ENCODE measurements at regions not wholly inside any gene's neighbourhood (a gene's known extent, or its start where the extent isn't known, plus 50 kb on each side); places are given as distances from the start of the nearest gene placed in this dataset.

DNA sequence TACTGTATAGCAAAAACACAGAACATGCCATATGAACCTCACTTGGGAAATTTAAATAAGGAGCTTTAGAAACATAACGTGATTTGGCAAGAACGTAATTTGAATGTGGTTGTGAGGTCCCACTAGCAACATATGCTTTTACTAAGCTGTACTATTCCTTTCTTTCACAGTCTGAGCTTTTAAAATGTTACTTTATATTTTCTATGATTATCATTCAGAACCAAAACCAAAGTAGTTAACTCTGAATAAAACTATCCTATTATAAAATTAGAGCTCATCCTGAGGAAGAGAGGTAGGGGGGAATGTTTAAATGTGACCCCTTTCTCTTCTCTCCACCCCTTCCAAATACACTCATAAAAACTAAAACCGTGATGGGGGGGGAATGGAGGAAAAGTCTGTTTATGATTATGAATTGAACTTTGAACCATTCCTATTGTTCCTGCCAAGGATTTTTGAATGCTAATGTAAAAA lies 435.7 kb downstream of the NFIB start:
- TF ChIP-seq TEAD4 (IDR thresholded peaks at IDR 0.05) (no peak), YY1 (IDR thresholded peaks at IDR 0.05; ENCODE audit: low read depth) (no peak), EGR1 (IDR thresholded peaks at IDR 0.05) (no peak), CEBPB (IDR thresholded peaks at IDR 0.05) (no peak), RAD21 (IDR thresholded peaks at IDR 0.05; ENCODE audit: low read depth) (no peak), TAF1 (IDR thresholded peaks at IDR 0.05; ENCODE audit: low read depth) (no peak)

DNA sequence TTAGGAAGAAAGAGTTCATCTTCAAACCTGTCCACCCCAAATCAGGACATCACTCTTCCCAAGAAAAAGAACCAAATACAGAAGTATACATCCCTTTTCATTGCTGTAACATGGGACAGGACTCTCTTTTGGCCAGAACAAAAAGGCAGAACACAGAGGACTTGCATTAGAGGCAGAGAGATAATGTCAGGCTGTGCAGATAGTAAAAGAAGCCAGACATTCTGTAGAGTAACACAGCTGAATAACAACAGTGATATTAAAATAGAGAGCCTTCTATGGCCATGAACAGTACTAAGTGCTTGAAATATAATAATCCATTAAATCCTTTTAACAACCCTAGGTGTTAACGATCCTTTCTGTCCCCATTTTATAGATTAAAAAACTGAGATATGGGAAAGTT lies 437.2 kb downstream of the NFIB start:
- TF ChIP-seq CEBPB (IDR thresholded peaks at IDR 0.05) (no peak), TAF1 (IDR thresholded peaks at IDR 0.05; ENCODE audit: low read depth) (no peak), EP300 (IDR thresholded peaks at IDR 0.05; ENCODE audit: borderline replicate concordance) (no peak), ZBTB7A (IDR thresholded peaks at IDR 0.05; ENCODE audit: low read depth) (no peak), RAD21 (IDR thresholded peaks at IDR 0.05; ENCODE audit: low read depth) (no peak), YY1 (IDR thresholded peaks at IDR 0.05; ENCODE audit: low read depth) (no peak), EGR1 (IDR thresholded peaks at IDR 0.05) (no peak), TEAD4 (IDR thresholded peaks at IDR 0.05) (no peak), CREB1 (IDR thresholded peaks at IDR 0.05; ENCODE audit: low read depth) (no peak), TCF12 (IDR thresholded peaks at IDR 0.05; ENCODE audit: low read depth) (no peak), FOXM1 (IDR thresholded peaks at IDR 0.05; ENCODE audit: borderline replicate concordance, low read depth) (no peak), NFIC (IDR thresholded peaks at IDR 0.05) (no peak)
- TF ChIP-seq, protein P1, sequence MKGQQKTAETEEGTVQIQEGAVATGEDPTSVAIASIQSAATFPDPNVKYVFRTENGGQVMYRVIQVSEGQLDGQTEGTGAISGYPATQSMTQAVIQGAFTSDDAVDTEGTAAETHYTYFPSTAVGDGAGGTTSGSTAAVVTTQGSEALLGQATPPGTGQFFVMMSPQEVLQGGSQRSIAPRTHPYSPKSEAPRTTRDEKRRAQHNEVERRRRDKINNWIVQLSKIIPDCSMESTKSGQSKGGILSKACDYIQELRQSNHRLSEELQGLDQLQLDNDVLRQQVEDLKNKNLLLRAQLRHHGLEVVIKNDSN (IDR thresholded peaks at IDR 0.05): no peak
- TF ChIP-seq, protein P2, sequence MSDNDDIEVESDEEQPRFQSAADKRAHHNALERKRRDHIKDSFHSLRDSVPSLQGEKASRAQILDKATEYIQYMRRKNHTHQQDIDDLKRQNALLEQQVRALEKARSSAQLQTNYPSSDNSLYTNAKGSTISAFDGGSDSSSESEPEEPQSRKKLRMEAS (IDR thresholded peaks at IDR 0.05): no peak
- TF ChIP-seq, protein P3, sequence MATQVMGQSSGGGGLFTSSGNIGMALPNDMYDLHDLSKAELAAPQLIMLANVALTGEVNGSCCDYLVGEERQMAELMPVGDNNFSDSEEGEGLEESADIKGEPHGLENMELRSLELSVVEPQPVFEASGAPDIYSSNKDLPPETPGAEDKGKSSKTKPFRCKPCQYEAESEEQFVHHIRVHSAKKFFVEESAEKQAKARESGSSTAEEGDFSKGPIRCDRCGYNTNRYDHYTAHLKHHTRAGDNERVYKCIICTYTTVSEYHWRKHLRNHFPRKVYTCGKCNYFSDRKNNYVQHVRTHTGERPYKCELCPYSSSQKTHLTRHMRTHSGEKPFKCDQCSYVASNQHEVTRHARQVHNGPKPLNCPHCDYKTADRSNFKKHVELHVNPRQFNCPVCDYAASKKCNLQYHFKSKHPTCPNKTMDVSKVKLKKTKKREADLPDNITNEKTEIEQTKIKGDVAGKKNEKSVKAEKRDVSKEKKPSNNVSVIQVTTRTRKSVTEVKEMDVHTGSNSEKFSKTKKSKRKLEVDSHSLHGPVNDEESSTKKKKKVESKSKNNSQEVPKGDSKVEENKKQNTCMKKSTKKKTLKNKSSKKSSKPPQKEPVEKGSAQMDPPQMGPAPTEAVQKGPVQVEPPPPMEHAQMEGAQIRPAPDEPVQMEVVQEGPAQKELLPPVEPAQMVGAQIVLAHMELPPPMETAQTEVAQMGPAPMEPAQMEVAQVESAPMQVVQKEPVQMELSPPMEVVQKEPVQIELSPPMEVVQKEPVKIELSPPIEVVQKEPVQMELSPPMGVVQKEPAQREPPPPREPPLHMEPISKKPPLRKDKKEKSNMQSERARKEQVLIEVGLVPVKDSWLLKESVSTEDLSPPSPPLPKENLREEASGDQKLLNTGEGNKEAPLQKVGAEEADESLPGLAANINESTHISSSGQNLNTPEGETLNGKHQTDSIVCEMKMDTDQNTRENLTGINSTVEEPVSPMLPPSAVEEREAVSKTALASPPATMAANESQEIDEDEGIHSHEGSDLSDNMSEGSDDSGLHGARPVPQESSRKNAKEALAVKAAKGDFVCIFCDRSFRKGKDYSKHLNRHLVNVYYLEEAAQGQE (IDR thresholded peaks at IDR 0.05; ENCODE audit: low read depth): no peak

DNA sequence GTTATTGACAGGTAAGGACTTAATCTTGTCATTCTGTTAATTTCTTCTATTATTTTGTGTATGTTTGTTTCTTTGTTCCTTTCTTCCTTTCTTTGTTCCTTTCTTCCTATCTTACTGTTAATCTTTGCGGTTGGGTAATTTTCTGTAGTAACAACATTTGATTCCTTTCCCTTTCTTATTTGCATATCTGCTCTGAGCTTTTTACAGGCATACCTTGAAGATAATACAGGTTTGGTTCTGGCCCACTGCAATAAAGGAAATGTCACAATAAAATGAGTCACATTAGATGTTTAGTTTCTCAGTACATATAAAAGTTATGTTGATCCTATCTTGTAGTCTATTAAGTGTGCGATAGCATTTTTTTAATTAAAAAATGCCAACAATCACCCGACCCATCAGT lies 440.7 kb downstream of the NFIB start:
- no peak for TF ChIP-seq TAF1 (IDR thresholded peaks at IDR 0.05; ENCODE audit: low read depth)
- TF ChIP-seq EGR1 (IDR thresholded peaks at IDR 0.05): no peak
- TF ChIP-seq, protein P2 (IDR thresholded peaks at IDR 0.05): no peak
- no peak for TF ChIP-seq CEBPB (IDR thresholded peaks at IDR 0.05)
- no peak for TF ChIP-seq RAD21 (IDR thresholded peaks at IDR 0.05; ENCODE audit: low read depth)
- no peak for TF ChIP-seq FOXM1 (IDR thresholded peaks at IDR 0.05; ENCODE audit: borderline replicate concordance, low read depth)
- no peak for TF ChIP-seq EP300 (IDR thresholded peaks at IDR 0.05; ENCODE audit: borderline replicate concordance)
- TF ChIP-seq CREB1 (IDR thresholded peaks at IDR 0.05; ENCODE audit: low read depth): no peak
- no peak for TF ChIP-seq TEAD4 (IDR thresholded peaks at IDR 0.05)

DNA sequence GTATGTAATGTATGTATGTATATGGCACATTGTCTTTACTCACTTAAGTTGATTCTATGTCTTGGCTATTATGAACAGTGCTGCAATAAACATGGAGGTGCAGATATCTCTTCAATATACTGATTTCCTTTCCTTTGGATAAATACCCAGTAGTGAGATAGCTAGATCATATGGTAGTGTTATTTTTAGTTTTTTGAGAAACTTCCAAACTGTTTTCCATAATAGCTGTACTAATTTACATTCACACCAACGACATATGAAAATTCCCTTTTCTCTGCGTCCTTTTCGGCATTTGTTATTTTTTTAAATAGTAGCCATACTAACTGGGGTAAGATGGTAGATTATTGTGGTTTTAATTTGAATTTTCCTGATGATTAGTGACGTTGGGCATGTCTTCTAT lies 445.6 kb downstream of the NFIB start:
- TF ChIP-seq TAF1 (IDR thresholded peaks at IDR 0.05; ENCODE audit: low read depth) (no peak), TCF12 (IDR thresholded peaks at IDR 0.05; ENCODE audit: low read depth) (no peak), CEBPB (IDR thresholded peaks at IDR 0.05) (no peak), EP300 (IDR thresholded peaks at IDR 0.05; ENCODE audit: borderline replicate concordance) (no peak), ZBTB7A (IDR thresholded peaks at IDR 0.05; ENCODE audit: low read depth) (no peak), NFIC (IDR thresholded peaks at IDR 0.05) (no peak), RAD21 (IDR thresholded peaks at IDR 0.05; ENCODE audit: low read depth) (no peak), TEAD4 (IDR thresholded peaks at IDR 0.05) (no peak), CREB1 (IDR thresholded peaks at IDR 0.05; ENCODE audit: low read depth) (no peak), YY1 (IDR thresholded peaks at IDR 0.05; ENCODE audit: low read depth) (no peak), FOXM1 (IDR thresholded peaks at IDR 0.05; ENCODE audit: borderline replicate concordance, low read depth) (no peak), EGR1 (IDR thresholded peaks at IDR 0.05) (no peak)
- TF ChIP-seq, protein P1 (IDR thresholded peaks at IDR 0.05): no peak
- TF ChIP-seq, protein P2 (IDR thresholded peaks at IDR 0.05): no peak
- TF ChIP-seq, protein P3 (IDR thresholded peaks at IDR 0.05; ENCODE audit: low read depth): no peak

DNA sequence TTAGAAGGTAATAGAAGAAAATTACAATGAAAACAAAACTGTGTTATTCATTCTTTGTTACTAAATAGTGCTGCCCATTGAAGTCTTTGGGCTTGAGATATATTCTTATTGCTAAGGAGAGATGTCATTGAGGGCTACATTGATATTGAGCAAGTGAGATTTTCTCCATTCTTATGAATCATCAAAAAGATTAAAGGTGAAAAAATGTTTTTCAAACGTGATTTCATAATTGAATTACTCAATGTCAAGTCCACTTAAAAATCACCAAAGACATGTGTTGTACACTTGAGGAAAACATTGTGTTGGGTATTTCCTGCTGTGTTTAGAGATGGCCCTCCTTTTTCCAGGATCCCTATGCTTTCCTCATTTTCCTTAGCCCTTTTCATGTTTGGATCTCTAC lies 448.1 kb downstream of the NFIB start:
- TF ChIP-seq TEAD4 (IDR thresholded peaks at IDR 0.05) (no peak), CEBPB (IDR thresholded peaks at IDR 0.05) (no peak), RAD21 (IDR thresholded peaks at IDR 0.05; ENCODE audit: low read depth) (no peak), TAF1 (IDR thresholded peaks at IDR 0.05; ENCODE audit: low read depth) (no peak), CREB1 (IDR thresholded peaks at IDR 0.05; ENCODE audit: low read depth) (no peak), YY1 (IDR thresholded peaks at IDR 0.05; ENCODE audit: low read depth) (no peak), ZBTB7A (IDR thresholded peaks at IDR 0.05; ENCODE audit: low read depth) (no peak), TCF12 (IDR thresholded peaks at IDR 0.05; ENCODE audit: low read depth) (no peak), NFIC (IDR thresholded peaks at IDR 0.05) (no peak), EGR1 (IDR thresholded peaks at IDR 0.05) (no peak), FOXM1 (IDR thresholded peaks at IDR 0.05; ENCODE audit: borderline replicate concordance, low read depth) (no peak), EP300 (IDR thresholded peaks at IDR 0.05; ENCODE audit: borderline replicate concordance) (no peak)
- TF ChIP-seq, protein P1 (IDR thresholded peaks at IDR 0.05): no peak
- TF ChIP-seq, protein P3 (IDR thresholded peaks at IDR 0.05; ENCODE audit: low read depth): no peak
- TF ChIP-seq, protein P2 (IDR thresholded peaks at IDR 0.05): no peak
